ENCODE measurements at regions not wholly inside any gene's neighbourhood (a gene's known extent, or its start where the extent isn't known, plus 50 kb on each side); places are given as distances from the start of the nearest gene placed in this dataset.
"Not testable (repeated sequence)": the region's sequence is repeated elsewhere in the genome, so short reads cannot be mapped to it uniquely, and the experiment has no call there.

DNA sequence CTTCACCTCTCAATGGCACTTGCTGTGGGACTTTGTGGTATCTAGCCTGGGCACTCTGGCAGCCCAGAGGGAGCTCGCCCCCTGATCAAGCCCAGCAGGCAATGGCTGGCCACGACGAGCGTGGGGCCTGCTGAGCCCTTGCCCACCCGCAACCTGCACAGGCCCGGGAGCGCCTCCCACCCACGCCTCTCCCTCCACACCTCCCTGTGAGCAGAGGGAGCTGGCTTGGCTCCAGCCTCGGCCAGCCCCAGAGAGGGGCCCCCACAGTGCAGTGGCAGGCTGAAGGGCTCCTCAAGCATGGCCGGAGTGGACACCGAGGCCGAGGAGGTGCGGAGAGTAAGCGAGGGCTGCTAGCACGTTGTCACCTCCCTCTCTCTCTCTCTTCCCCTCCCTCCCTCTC is 595.8 kb downstream of the TRIML1 start:
- no peak for DNase-seq (ENCODE audit: low read depth in 2 of 2)

DNA sequence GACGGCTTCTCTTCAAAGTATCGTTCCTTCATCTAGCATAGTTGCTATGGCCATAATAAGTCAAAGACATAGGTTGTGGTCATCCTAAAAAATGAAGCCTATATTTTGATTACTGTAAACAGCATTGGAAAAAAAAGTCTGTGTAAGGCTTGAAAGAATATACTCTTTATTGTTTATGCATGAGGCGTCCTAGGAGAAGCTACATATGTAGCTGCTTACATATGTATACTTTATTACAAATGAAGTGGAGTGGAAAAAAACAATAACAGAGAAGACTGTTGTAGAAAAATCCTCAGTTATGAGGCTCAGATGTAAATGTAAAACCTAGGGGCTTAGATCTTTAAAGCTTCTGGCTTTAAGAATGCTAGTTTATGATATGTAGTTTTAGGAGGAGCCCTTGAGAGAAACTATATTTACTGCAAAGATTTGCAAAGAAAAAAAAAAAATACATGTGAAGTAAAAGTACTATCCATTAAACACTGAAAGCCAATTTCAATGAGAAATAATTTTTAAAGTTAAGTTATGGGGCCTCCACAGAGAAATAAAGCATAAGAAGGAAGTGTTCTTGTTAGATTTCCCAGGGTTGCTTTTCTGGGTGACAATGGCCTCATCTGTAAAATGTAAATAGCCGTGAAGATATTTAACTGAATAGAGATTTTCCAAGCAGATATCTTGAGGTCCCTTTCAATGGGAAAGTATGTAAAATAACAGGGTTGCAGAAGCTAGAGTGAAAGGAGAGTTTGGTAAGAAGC is 598.2 kb downstream of the TRIML1 start:
- no peak for DNase-seq (ENCODE audit: low read depth in 2 of 2)

GRCh38 chr4:188738290-188738689 is 599.0 kb downstream of the TRIML1 start:
- not testable (repeated sequence) for DNase-seq (ENCODE audit: low read depth in 2 of 2)

GRCh38 chr4:188740172-188740571 is 600.9 kb downstream of the TRIML1 start:
- DNase-seq (ENCODE audit: low read depth in 2 of 2): not testable (repeated sequence)

DNA sequence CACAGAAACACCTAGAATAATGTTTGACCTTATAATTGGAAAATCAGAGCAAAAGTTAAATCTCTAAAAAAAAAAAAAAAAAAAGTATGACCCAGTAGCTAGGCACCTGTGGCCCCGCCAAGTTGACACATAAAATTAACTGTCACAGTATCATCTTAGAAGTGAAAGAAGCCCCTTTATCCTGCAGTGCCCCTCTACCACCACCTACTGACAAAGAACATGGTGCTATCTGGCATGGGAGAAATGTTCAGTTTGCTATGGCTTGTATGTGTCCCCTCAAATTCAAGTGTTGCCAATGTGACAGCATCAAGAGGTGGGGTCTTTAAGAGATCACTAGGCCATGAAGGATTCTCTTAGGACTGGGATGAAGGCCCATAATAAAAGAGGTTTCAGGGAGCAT is 601.5 kb downstream of the TRIML1 start:
- not testable (repeated sequence) for DNase-seq (ENCODE audit: low read depth in 2 of 2)

- DNase-seq (ENCODE audit: low read depth in 2 of 2): no peak
Observed at GRCh38 chr4:188754372-188755002, 615.2 kb downstream of the TRIML1 start.

DNA sequence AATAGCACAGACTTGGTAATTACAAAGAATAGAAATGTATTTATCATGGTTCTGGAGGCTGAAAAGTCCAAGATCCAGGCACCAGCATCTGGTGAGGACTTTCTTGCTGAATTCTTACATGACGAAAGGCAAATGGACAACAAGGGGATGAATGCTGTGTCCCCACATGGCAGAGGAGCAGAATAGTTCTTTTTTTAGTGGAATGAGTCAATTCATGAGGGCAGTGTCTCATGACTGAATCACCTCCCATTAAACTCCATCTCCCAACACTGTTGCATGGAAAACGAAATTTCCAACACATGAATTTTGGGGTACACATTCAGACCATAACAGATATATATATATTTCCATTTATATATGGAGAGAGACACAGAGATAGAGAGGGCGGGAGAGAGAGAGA is 628.3 kb downstream of the TRIML1 start:
- DNase-seq (ENCODE audit: low read depth in 2 of 2): no peak

DNA sequence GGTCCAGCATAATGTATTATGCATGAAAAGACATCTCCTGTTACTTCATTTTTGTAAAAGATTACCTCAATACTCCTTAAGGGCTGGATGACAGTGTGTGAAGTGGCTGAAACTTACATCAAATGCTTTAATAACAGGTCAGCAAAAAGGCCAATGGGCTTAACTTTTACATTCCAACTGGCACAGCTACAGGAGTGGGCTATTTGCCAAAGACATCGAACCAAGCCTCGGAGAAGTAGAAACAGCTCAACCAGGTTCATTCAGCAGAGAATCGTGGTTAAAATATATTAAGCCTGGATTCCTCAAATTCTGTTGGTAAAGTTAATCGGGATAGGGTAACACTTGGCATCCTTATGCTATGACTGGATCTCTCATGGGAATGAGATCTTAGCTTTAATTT is 639.7 kb downstream of the TRIML1 start:
- DNase-seq (ENCODE audit: low read depth in 2 of 2): no peak

DNA sequence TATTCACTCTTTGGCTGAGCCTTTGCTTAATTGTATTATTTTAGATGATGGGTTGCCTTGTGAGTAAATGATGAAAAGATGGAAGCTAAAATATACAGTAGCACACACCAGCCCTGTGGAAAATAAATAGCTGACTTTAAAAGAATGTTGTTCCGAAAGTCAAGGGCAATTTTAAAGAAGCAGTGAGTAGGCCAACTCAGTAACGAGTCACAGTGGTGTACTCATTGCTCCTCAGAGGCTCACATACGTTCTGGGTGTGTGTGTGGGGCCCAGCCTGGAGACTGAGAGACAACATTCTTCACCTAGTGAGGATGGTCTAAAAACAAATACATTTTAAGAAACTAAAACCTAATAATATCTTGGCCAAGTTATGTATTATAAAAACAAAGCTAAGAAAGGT is 640.3 kb downstream of the TRIML1 start:
- DNase-seq (ENCODE audit: low read depth in 2 of 2): no peak

DNA sequence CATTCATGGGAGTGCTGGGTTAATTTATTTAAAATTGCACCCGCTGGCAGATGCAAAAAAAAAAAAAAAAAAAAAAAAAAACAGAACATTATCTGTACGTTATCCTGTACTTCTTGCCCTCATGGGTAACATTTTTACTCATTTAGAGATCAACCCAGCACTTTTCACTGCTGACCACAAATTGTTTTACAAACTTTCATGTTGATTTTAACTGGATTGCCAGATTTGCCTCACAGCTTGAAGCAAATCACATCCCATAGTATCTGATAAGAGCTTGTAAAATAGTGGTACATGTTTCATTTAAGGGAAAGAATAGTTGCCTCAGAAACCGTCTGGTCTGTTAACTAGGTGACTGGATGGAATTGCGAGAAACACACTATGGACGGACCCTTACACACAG is 640.8 kb downstream of the TRIML1 start:
- no peak for DNase-seq (ENCODE audit: low read depth in 2 of 2)

- no peak for DNase-seq (ENCODE audit: low read depth in 2 of 2)
Observed at GRCh38 chr4:188780686-188781085, 641.4 kb downstream of the TRIML1 start.

- no peak for DNase-seq (ENCODE audit: low read depth in 2 of 2)
Observed at GRCh38 chr4:188781655-188782054, 642.4 kb downstream of the TRIML1 start.

DNA sequence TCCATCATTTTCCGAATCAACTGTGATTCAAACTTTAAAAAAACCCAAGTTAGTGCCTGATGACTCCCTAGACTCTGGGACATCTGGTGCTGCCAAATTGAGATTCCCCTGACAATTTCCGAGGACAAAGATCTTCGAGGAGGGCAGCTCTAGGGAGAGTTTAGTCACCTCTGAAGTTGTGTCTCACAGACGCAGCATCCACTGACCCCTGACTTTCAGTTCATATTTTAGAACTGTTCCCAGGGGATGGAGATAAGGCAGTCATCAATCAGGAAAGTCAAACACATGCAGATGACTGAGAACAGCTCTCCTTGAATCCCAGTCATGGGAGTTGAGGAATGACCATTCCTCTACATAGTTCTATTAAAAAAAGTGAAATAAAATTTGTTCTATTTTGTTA is 643.9 kb downstream of the TRIML1 start:
- DNase-seq (ENCODE audit: low read depth in 2 of 2): no peak

DNA sequence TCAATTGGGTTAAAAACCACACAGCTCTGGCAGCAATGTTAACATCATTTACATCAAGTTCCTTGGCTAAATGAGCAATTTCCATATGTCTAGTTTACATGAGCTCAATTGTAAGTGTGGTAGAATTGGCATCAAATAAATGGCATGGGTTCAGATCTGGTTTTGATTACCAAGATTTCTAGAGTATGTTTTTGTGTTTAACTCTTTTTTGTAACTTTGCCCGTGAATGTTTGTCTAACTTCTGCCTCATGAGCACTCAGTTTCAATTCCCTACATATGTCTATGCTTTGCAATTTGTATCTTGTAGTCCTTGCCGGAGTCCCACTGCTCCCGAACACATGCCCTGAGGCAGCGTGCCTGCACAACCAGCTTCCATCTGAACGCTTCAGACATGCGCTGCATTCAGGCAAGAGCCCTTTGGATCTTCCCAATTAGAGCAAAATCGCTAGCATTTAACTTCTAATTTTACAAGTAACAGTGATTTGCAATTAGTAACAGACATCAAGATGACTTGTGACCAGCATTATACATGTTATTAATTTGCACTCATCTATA is 644.4 kb downstream of the TRIML1 start:
- DNase-seq (ENCODE audit: low read depth in 2 of 2): no peak

DNA sequence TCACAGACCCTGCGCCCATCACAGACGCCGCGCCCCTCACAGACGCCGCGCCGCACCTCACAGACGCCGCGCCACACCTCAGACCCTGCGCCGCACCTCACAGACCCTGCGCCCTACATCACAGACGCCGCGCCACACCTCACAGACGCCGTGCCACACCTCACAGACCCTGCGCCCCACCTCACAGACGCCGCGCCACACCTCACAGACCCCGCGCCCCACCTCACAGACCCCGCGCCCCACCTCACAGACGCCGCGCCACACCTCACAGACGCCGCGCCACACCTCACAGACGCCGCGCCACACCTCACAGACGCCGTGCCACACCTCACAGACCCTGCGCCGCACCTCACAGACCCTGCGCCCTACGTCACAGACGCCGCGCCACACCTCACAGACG is 657.4 kb downstream of the TRIML1 start:
- DNase-seq (ENCODE audit: low read depth in 2 of 2): not testable (repeated sequence)

GRCh38 chr4:188797011-188797410 is 657.8 kb downstream of the TRIML1 start:
- not testable (repeated sequence) for DNase-seq (ENCODE audit: low read depth in 2 of 2)

- no peak for DNase-seq (ENCODE audit: low read depth in 2 of 2)
Observed at GRCh38 chr4:188804861-188805260, 665.6 kb downstream of the TRIML1 start.

DNA sequence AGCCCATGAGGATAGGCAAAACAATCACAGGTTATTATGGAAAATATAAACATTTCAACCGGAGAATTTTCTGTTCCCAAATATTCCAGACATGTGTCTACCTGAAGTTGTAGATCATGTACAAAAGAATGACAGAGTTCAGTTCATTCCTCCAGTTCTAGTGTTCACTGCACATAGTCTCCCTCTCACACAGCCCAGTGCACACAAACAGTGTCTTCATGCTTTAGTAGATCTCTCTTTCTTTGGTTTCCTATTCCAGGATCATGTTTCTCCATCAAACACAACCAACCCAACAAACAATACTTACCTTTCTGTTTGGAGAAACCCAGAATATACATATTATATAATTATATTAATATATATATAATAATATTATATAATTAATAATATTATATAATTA is 671.9 kb downstream of the TRIML1 start:
- no peak for DNase-seq (ENCODE audit: low read depth in 2 of 2)

DNA sequence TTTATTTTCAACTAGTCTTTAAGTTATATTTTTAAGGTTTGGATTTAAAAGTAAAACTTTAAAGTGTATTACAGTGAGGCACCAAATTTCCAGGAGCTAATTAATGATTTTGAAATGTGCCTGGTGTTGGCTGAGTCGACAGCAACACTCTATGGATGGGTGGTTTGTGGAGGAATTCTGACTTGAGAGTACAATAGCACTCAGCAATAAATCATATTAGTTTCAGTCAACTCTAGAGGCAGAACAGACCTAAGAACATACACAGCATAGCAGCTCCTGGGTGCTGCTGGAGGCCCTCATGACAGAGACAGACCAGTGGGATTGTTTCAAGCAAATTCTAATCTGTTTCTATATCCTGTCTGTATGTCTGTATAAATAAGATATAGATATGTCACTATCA is 673.4 kb downstream of the TRIML1 start:
- no peak for DNase-seq (ENCODE audit: low read depth in 2 of 2)

- no peak for DNase-seq (ENCODE audit: low read depth in 2 of 2)
Observed at GRCh38 chr4:188818300-188818699, 679.1 kb downstream of the TRIML1 start.

DNA sequence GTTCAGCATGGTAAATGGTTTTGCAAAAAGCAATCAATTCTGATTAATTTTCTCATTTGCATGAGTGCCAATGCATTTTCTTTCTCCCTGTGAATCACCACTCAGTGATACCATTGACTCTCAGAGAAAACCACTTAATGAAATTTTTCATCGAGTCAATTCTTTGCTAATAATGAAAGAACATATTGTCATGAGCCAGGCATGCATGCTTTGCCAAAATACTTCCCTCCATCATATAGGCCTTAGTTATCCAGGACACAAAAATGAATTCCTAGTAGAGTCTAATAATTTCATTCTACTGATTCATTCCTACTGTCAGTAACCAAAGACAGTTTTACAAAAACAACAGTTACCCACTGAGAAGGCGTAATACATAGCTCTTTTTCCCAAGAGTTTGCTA is 680.0 kb downstream of the TRIML1 start:
- no peak for DNase-seq (ENCODE audit: low read depth in 2 of 2)

- no peak for DNase-seq (ENCODE audit: low read depth in 2 of 2)
Observed at GRCh38 chr4:188821500-188821899, 682.3 kb downstream of the TRIML1 start.

GRCh38 chr4:188822698-188823097 is 683.5 kb downstream of the TRIML1 start:
- DNase-seq (ENCODE audit: low read depth in 2 of 2): no peak

All from stimulated activated CD4-positive, alpha-beta T cell treated with anti-CD3 and anti-CD28 coated beads, Interleukin-1b, Interleukin-23, amount 100 ng/mL, for 4 hours (primary cell).